NCI-H1694 (cell line): ENCODE measurements at regions not wholly inside any gene's neighbourhood (a gene's known extent, or its start where the extent isn't known, plus 50 kb on each side); places are given as distances from the start of the nearest gene placed in this dataset.
A peak's percentile ranks its signal among the peaks of the same experiment; 100 is the strongest.

ENCODE experiments used
- DNase-seq: peaks from one replicate; lab custom pipeline; 2025; lab: John Stamatoyannopoulos, UW

DNA sequence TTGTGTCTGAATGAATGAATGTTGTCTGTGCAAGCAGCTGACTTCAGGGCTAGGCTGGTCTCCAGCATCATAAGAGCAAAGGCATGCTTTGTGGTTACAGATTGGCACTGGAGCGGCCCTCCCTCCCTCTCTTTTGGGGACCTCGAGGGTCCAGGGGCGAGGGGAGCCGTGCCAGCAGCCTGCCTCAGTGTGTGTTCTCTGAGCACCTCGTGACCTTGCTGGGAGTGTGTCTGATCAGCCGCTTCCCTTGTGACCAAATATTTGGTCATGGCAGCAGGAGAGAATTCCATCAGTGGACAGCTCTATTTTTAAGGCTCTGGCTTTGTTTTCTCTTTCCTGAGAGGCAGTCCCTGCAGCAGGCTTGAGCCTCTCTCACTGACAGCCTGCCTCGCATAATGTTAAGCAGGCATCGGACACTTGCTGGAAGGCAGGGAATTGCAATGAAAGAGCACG is 329.7 kb downstream of the UQCRFS1 start:
- DNase-seq, result no peak

- DNase-seq, result no peak
These were observed 330.1 kb downstream of the UQCRFS1 start for GRCh38 chr19:28882818-28883217.

DNA sequence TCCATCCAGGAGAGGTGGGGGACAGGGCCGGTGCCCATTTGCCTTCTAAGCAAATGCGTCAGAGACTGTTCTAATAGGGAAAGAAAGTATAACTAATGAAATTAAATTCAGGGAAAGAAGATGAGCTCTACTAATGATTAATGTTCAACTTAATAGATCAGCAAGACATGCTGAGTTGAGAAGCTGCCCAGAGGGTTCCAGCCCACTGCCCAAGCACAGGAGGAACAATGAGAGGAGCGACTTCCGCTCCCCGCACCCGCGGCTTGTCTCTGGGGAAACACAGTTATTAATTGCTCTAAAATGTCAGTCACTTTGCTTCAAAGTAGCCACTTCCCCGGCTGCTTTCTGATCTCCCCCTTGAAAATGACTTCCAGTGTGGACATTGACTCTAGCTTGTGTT is 331.3 kb downstream of the UQCRFS1 start:
- no peak for DNase-seq

DNA sequence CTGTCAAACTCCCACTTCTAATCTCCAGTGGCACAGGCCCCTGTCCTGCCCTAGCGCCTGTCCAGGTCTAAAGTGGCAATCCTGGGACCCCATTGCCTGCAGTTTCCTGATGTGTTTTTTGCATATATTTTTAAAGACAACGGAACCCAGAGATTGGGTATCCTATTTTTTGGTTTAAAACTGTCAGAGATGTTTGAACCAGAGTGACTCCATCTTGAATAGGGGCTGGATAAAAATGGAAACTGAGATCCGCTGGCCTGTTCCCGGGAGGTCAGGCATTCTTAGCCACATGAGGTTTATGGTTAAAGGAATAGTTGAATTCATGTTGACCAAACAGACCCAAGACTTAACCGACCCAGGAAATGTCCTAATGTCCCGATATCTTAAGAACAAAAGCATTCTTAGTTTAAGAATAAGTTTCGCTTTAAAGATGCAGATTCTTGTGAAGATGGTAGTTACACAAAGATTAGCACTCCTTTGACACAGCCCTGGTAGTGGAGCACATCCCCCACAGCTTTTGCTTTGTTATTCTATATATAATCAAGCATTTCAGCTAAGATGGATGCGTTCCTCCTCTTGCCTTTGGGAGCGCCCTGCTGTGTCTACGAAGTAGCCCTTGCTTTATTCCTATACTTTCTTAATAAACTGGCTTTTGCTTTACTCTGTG is 332.1 kb downstream of the UQCRFS1 start:
- DNase-seq, result no peak

GRCh38 chr19:28878862-28879566 is 333.9 kb downstream of the UQCRFS1 start:
- DNase-seq, result peak; percentile 82

GRCh38 chr19:28876609-28877123 is 336.3 kb downstream of the UQCRFS1 start:
- no peak for DNase-seq

- DNase-seq, result no peak
These were observed 338.2 kb downstream of the UQCRFS1 start for GRCh38 chr19:28874742-28875141.

- no peak for DNase-seq
These were observed 339.6 kb downstream of the UQCRFS1 start for GRCh38 chr19:28873301-28873700.

DNA sequence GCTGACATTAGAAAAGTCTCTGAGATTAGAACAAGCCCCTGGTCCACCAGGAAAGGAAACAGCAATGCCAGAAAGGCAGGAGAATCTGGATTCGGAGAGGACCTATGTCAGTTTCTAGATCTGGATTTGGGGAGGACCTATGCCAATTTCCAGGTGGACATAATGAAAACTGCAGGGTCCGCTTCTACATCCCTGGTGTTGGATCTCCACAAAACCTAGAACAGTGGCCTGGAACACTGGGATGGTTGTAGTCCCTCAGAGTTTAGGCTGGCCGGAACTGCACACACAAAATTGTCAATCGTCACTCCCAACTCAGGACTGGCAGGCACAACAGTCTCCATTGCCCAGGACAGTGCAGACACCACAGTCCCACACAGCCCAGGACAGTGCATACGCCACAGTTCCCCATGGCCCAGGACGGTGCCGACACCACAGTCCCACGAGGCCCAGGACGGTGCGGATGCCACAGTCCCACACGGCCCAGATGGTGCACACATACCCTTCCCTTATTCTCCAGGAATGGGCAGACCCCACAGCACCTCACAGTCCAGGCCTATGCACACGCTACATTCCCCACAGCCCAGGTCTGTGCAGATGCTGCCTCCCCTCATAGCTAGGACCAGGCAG is 341.7 kb downstream of the UQCRFS1 start:
- DNase-seq, result no peak

DNA sequence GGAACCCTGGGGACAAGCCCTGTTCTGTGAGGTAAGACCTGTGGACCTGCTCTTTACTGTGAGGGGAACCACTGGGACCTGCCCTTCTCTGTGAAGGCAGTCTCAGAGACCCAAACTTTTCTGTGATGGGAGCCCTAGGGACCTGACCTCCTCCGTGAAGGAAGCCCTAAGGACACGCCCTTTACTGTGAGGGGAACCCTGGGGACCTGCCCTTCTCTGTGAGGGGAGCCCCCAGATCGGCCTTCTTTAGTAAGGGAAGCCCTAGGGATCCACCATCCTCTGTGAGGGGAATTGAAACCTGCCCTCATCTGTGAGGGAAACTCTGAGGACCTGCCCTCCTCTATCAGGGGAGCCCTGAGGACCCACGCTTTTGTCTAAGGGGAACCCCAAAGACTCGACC is 343.5 kb downstream of the UQCRFS1 start:
- DNase-seq, result no peak

- DNase-seq, result no peak
These were observed 344.1 kb downstream of the UQCRFS1 start for GRCh38 chr19:28868836-28869235.

DNA sequence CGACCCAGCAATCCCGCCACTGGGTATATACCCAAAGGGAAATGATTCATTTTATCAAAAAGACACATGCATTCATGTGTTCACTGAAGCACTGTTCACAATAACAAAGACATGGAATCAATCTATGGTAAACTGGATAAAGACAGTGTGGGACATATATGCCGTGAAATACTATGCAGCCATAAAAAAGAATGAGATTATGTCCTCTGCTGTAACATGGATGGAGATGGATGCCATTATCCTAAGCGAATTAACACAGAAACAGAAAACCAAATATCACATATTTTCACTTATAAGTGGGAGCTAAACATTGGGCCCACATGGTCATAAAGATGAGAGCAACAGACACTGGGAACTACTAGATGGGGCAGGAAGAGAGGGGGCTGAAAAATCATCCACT is 345.0 kb downstream of the UQCRFS1 start:
- no peak for DNase-seq

- no peak for DNase-seq
These were observed 348.3 kb downstream of the UQCRFS1 start for GRCh38 chr19:28864577-28865042.

- no peak for DNase-seq
These were observed 348.9 kb downstream of the UQCRFS1 start for GRCh38 chr19:28864024-28864503.

DNA sequence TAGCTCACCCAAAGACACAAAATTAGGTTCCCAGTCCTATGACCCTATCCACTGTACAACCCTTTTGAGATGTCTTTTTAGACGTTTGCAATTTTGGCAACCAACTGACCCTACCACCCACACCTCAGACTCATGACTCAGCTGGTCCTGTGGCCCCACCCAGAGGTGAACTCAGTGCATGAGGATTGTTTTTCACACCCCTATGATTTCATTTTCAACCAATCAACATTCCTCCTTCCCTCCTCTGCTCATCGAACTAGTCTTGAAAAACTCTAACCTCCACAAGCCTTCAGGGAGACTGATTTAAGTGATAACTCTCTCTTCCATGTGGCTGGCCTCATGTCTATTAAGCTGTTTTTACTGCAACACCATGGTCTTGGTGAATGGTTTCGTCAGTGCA is 350.7 kb downstream of the UQCRFS1 start:
- no peak for DNase-seq

GRCh38 chr19:28859811-28860210 is 353.1 kb downstream of the UQCRFS1 start:
- DNase-seq, result no peak

DNA sequence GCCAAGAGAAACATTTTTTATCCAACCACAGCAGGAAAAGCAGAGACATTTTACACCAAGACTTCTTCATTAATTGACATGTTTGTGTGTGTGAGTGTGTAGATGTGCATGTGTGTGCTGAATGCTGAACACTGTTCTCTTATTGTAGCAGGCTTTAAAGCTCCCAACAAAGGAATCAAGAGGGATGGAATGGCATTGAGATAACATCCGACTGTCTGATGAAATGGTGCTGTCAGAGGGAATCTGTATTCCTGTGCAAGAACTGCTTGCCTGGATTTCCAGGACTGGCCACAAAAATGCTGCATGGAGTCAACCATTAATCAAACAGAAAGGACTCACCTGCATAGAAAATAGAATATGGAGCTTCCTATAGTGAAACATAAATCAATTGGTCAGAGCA is 354.0 kb downstream of the UQCRFS1 start:
- no peak for DNase-seq

DNA sequence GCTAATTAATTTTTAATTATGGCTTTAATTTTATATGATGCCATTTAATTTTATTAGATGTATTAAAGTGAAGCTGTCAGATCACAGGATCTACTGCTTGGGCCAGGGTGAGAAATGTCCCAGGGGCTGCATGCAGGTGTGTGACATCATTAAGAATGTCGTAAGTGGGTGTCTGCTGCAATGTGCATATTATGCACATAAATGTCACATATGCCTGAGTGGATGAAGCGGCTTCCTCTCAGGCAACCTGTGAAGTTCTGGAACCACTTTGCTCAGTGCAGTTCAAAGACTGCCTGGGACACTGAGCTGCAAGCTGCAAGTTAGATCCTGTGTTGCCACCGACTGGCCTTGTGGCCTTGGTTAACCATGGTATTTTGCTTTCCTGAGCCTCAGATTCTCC is 355.0 kb downstream of the UQCRFS1 start:
- no peak for DNase-seq

DNA sequence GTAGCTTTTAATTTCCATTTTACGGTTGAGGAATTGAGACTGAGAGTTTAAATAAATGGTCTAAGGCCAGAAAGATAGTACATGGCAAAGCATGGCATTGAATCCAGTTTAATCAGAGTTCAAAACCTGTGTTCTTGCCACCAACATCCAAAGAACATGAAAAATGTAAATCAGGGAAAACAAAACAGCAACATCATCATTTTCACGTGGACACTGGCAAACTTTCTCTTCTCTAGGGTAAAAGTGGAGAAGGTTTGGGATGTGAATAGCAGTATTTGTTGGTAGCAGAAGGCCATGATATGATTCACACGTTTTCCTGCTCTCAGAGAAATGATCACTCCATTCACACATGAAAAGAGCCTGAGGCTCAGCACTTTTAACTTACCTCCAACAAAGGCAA is 357.7 kb downstream of the UQCRFS1 start:
- DNase-seq, result no peak

DNA sequence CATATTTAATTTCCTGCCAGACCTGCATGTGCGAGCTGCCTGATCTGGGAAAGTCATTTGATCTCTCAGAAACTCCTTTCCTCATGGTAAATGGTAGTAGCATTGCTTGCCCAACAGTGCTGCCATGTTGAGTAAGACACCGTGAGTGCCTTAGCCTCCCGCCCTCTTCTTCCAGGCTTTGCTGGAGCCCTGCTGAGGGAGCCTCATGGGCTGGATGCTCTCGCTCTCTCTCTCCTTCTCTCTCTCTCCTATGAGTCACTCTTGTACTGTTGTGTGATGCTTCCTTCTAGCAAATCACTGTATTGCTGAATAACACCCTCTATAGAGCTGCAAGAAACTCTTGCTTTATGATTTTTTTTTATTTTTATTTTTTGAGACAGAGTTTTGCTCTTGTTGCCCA is 365.5 kb downstream of the UQCRFS1 start:
- no peak for DNase-seq

DNA sequence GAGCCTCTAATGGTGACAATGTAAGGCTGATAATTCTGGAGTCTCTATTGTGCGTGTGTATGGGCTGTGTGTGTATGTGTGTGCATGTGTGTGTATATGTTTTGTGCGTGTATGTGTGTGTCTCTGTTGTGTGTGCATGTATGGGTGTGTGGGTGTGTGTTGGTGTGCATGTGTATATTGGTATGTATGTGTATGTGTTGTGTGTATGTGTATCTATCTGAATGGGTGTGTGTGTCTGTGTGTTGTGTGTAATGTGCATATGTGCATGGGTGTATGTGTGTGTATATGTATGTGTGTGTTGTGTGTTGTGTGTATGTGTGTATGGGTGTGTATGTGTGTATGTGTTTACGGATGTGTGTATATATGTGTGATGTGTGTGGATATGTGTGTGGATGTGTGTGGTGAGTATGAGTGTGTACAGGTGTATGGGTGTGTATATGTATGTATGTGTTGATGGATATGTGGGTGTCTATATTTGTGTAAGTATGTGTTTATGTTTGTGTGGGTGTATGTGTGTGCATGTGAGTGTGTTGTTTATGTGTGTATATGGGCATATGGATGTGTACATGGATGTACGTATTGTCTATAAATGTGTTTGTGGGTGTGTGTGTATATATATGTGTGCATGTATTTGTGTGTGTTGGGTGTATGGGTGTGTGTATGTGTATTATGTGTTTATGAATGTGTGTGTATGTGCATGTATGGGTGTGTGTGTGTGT is 366.7 kb downstream of the UQCRFS1 start:
- no peak for DNase-seq
